ENCODE measurements at regions not wholly inside any gene's neighbourhood (a gene's known extent, or its start where the extent isn't known, plus 50 kb on each side); places are given as distances from the start of the nearest gene placed in this dataset.
"Not testable (repeated sequence)": the region's sequence is repeated elsewhere in the genome, so short reads cannot be mapped to it uniquely, and the experiment has no call there.

GRCh38 chr6:76562371-76562770 lies 489.9 kb upstream of the IMPG1 start:
- H4K20me1 ChIP-seq (ENCODE audit: insufficient read depth, low read length); FAIRE-seq; H3K9me3 ChIP-seq (ENCODE audit: low read length); H3K4me3 ChIP-seq (replicated peaks in 1 of 3; ENCODE audit: insufficient read depth in 1 of 3, low read depth in 2 of 3, low read length in 3 of 3); H3K79me2 ChIP-seq (ENCODE audit: insufficient read depth, low read length); H3K27ac ChIP-seq (ENCODE audit: extremely low read length, insufficient read depth, low read length); intact Hi-C loops (cut with micrococcal nuclease; ENCODE audit: unreplicated experiment); BruUV-seq (replicated peaks); DNase-seq (ENCODE audit: low spot score); H3K9ac ChIP-seq (ENCODE audit: insufficient read depth, low read depth, low read length); in situ Hi-C loops (cut with HindIII; ENCODE audit: extremely low pct_ligation_motif_present, low pct_unique_long_range_greater_than_20kb); H3K4me1 ChIP-seq (ENCODE audit: insufficient read depth, low read length); H2AFZ ChIP-seq (ENCODE audit: low read length); H3K27me3 ChIP-seq (ENCODE audit: control insufficient read depth in 1 of 2, insufficient read depth in 2 of 2, low read length in 2 of 2); H3K4me2 ChIP-seq (ENCODE audit: low read depth, low read length); ATAC-seq; POLR2A ChIA-PET; H3K36me3 ChIP-seq (replicated peaks in 1 of 2; ENCODE audit: control insufficient read depth in 1 of 2, insufficient read depth in 2 of 2, low read length in 2 of 2); CTCF ChIA-PET (ENCODE audit: low intra/inter-chr PET ratio, low total read pairs): not testable (repeated sequence)
- WGBS (ENCODE audit: low lambda C conversion rate): 6% methylated on average over 3 of the region's 4 CpGs

GRCh38 chr6:76560851-76561755 lies 488.6 kb upstream of the IMPG1 start:
- DNase-seq (ENCODE audit: low spot score); in situ Hi-C loops (cut with HindIII; ENCODE audit: extremely low pct_ligation_motif_present, low pct_unique_long_range_greater_than_20kb); H3K9me3 ChIP-seq (ENCODE audit: low read length); H3K4me3 ChIP-seq (replicated peaks in 1 of 3; ENCODE audit: insufficient read depth in 1 of 3, low read depth in 2 of 3, low read length in 3 of 3); H3K27ac ChIP-seq (ENCODE audit: extremely low read length, insufficient read depth, low read length); H2AFZ ChIP-seq (ENCODE audit: low read length); H3K36me3 ChIP-seq (replicated peaks in 1 of 2; ENCODE audit: control insufficient read depth in 1 of 2, insufficient read depth in 2 of 2, low read length in 2 of 2); H4K20me1 ChIP-seq (ENCODE audit: insufficient read depth, low read length); H3K4me2 ChIP-seq (ENCODE audit: low read depth, low read length); ATAC-seq; H3K4me1 ChIP-seq (ENCODE audit: insufficient read depth, low read length); BruUV-seq (replicated peaks); intact Hi-C loops (cut with micrococcal nuclease; ENCODE audit: unreplicated experiment); POLR2A ChIA-PET; H3K79me2 ChIP-seq (ENCODE audit: insufficient read depth, low read length); FAIRE-seq; CTCF ChIA-PET (ENCODE audit: low intra/inter-chr PET ratio, low total read pairs); H3K9ac ChIP-seq (ENCODE audit: insufficient read depth, low read depth, low read length); H3K27me3 ChIP-seq (ENCODE audit: control insufficient read depth in 1 of 2, insufficient read depth in 2 of 2, low read length in 2 of 2): not testable (repeated sequence)
- WGBS (ENCODE audit: low lambda C conversion rate): 3% methylated on average over 9 of the region's 9 CpGs

GRCh38 chr6:76553256-76553655 lies 480.8 kb upstream of the IMPG1 start:
- Histone ChIP-seq H3K36me3 (replicated peaks in 1 of 2; ENCODE audit: control insufficient read depth in 1 of 2, insufficient read depth in 2 of 2, low read length in 2 of 2) (no peaks in the 10 kb centered on the region), H2AFZ (ENCODE audit: low read length) (no peak overlapping the region), H3K79me2 (ENCODE audit: insufficient read depth, low read length) (no peaks in the 10 kb centered on the region), H3K27ac (ENCODE audit: extremely low read length, insufficient read depth, low read length) (no peak overlapping the region), H4K20me1 (ENCODE audit: insufficient read depth, low read length) (no peaks in the 10 kb centered on the region), H3K4me2 (ENCODE audit: low read depth, low read length) (no peak overlapping the region), H3K9me3 (ENCODE audit: low read length) (no peaks in the 10 kb centered on the region), H3K4me3 (replicated peaks in 1 of 3; ENCODE audit: insufficient read depth in 1 of 3, low read depth in 2 of 3, low read length in 3 of 3) (no peak overlapping the region), H3K4me1 (ENCODE audit: insufficient read depth, low read length) (no peaks in the 10 kb centered on the region), H3K9ac (ENCODE audit: insufficient read depth, low read depth, low read length) (no peak overlapping the region), H3K27me3 (ENCODE audit: control insufficient read depth in 1 of 2, insufficient read depth in 2 of 2, low read length in 2 of 2) (no peaks in the 10 kb centered on the region)
- intact Hi-C loops (cut with micrococcal nuclease; ENCODE audit: unreplicated experiment) (no loop called here), in situ Hi-C loops (cut with HindIII; ENCODE audit: extremely low pct_ligation_motif_present, low pct_unique_long_range_greater_than_20kb) (no loop called here)
- POLR2A ChIA-PET: no interaction called here
- no TSS peak for BruUV-seq (replicated peaks)
- FAIRE-seq: no peak
- no peak for TF ChIP-seq CSRNP1 (CRISPR knock-in tag; IDR thresholded peaks at IDR 0.05)
- TF ChIP-seq ZNF570 (CRISPR knock-in tag; IDR thresholded peaks at IDR 0.05; ENCODE audit: borderline replicate concordance): no peak
- TF ChIP-seq ZSCAN25 (CRISPR knock-in tag; IDR thresholded peaks at IDR 0.05): no peak
- CTCF ChIA-PET (ENCODE audit: low intra/inter-chr PET ratio, low total read pairs): no interaction called here
- ATAC-seq: no peak
- no peak for DNase-seq (ENCODE audit: low spot score)

Measured in HepG2 (cell line).